GM03348 (cell line): ENCODE measurements at regions not wholly inside any gene's neighbourhood (a gene's known extent, or its start where the extent isn't known, plus 50 kb on each side); places are given as distances from the start of the nearest gene placed in this dataset.
"Not testable (repeated sequence)": the region's sequence is repeated elsewhere in the genome, so short reads cannot be mapped to it uniquely, and the experiment has no call there.

Experiments used
- DNase-seq: peaks from one replicate; pipeline ENCODE4 v3.0.0; 2012; ENCODE audit warnings: low spot score

- DNase-seq = no peak
These were observed 129.5 kb upstream of the ID2 start for GRCh38 chr2:8552293-8552801.

DNA sequence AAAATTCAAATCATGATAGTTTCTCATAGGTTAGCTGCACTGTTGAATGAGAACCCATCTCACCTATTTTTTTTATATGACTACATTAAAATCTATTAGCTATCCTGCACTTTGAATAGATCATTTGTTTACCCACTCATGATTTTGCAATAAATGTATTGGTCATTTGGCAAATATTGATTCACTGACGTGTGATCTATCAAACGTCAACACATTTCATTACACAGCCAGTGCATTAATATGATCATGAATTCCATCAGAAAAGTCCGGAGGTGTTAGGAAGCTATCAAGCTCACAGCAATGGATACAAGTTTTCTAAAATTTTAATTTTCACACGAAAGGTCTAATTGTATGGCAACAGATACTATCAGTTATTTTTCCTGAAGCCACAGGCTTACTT lies 128.2 kb upstream of the ID2 start:
- no peak for DNase-seq

DNA sequence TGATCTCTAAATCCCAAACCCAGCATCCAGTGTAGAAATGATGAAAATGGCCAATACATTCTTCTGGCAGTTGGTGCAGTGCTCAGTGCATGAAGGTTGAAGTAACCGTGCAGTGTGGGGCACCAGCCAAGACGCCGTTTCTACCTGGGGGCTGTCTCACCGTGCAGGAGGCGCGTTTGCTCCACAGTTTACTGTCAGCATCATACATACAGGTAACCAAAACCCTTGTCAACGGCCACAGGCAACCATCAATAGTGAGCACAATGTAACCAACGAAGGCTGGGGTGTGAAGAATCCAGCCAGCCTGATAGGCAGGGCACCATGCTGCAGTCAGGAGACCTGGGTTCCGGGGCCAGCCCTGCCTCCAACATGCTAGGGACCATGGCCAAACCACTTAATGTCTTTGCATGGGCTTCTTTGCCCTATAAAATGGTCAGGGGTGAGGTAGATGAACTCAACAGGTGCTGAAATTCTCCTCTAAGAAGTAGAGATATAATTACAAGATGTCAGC lies 127.5 kb upstream of the ID2 start:
- DNase-seq = no peak

DNA sequence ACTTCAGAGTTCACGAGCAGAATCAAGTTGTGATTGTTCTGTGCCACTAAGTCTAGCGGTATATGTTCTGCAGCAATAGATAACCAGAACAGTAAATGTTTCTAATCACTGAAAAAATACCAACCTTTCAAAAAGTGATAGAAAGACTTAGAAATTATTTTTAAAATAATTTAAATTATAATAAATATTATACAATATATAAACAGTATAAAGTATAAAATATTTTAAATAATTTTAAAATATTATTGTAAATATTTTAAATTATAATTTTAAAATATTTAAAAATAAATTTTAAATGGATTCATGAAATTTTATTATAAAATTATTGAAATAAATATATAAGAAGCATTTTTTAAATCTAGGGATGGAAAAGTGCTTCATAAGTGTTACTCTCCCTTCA lies 126.3 kb upstream of the ID2 start:
- no peak for DNase-seq

DNA sequence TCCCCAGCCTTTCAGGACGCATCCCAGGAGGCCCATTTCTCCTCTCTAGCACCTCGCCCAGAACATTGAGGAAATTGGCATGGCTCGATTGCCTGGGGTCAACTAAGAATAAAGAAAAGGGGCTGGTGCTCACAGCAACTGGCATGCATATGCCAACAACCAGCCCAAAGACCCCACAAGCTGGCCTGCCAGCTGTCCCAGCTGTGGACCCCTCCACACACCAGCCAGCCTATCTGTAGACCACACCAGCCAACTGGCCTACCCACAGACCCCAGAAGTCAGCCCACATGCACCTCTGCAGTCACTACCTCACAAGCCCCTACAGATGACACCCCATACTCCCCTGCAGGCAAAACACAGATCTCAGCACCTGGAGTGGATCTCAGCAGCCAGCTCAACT lies 123.8 kb upstream of the ID2 start:
- no peak for DNase-seq

- no peak for DNase-seq
These were observed 122.9 kb upstream of the ID2 start for GRCh38 chr2:8558956-8559355.

DNA sequence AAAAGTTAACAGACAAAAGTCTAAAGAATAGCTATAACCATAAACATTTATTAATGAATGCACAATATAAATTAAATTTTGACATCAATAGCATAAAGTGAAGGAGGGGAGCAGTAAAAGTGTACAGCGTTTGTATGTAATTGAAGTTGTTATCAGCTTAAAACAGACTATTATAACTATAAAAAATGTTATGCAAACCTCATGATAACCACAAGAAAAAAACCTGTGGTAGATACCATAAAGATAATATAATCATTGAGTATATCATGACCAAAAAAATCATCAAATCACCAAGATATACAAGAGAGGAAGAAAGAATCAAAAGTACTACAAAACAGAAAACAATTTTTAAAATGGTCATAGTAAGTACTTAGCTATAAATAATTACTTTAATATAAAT lies 122.1 kb upstream of the ID2 start:
- DNase-seq = no peak

DNA sequence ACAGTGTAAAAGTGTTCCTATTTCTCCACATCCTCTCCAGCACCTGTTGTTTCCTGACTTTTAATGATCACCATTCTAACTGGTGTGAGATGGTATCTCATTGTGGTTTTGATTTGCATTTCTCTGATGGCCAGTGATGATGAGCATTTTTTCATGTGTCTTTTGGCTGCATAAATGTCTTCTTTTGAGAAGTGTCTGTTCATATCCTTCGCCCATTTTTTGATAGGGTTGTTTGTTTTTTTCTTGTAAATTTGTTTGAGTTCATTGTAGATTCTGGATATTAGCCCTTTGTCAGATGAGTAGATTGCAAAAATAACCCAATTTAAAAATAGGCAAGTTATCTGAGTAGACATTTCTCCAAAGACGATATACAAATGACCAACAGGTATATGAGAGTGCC lies 120.2 kb upstream of the ID2 start:
- DNase-seq = not testable (repeated sequence)

DNA sequence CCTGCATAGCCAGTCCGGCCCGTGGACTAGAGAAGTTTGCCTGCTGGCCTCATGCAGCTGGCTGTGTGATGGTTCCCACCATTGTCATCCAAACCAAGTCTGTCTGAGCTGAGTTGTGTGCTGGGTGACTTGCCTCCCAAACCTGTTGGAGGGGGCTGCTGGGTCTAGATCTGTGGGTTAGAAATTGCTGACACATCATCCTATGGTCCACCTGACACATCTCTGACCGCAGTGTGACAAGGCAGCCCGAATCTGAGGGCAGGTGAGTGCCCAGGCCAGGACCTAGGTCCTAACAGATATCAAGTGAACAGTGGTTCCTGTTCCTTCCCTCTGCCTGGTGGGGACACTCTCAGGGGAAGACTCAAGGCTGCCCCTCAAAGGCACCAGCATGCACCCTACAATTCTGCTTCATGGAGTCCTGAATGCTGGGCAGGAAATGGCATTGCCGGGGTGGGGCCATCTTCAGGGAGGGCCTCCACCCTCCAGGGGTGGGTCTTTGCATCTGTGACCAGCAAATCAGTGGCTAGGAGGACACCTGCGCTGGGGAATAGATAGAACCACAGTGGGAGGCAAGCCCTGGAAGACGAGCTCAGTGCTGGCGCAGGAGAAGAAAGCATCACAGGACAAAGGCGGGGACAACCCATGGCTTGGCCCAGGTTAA lies 117.9 kb upstream of the ID2 start:
- no peak for DNase-seq

DNA sequence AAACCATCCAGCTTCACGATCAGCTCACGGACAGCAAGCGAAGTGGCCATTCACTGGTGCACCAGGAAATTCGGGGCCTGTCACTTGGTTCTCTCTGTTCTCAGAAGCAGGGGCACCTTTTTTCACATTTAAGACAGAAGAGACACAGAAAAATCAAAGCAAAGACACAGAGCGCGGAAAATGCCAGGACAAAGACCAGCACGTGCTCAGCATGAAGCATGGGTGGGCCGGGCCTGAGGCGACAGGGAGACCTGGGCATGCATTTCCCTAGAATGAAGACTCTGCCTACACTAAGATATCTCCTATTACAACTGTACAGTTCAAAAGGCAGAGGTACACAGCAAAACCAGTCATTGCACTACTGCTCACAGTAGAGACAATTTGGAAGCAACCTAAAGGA lies 117.4 kb upstream of the ID2 start:
- DNase-seq = no peak

- DNase-seq = no peak
These were observed 116.3 kb upstream of the ID2 start for GRCh38 chr2:8565399-8566154.

- DNase-seq = no peak
These were observed 115.6 kb upstream of the ID2 start for GRCh38 chr2:8566155-8566670.

GRCh38 chr2:8566774-8567468 lies 114.9 kb upstream of the ID2 start:
- no peak for DNase-seq

DNA sequence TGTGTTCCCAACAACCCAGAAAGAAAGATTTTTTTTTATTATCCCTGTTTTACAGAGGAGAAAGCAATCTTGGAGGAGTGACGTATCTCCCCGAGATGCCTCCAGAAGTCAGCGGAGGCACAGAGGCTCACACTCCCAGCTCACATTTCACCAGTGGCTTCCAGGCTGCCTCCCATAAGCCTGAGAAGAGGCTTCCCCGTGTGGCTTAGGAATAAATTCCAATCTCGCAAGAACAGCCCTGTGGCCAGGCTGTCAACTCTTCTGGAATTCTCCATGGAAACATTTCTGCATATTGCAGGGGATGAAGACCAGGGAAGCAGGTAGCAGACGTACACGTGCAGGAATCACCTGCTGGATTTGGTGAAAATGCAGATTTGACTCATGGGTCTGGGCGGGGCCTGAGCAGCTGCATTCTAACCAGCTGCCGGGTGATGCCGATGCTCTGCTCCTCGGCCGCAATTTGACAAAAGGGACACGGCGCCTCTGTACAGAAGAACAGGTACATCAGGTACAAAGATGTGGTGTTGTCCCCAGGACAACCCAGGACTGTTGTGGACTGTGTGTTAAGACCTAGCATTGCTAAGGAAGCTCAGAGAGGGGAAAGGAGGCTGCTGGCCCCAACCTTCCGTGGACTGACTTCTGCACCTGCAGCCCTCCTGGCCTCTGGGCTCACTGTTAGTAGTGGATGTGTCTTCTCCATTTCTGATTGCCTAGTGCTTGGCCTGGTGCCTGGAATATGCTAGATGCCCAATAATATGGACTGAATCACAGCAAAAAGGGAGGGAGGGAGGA lies 114.2 kb upstream of the ID2 start:
- DNase-seq = no peak

GRCh38 chr2:8568543-8569302 lies 113.1 kb upstream of the ID2 start:
- no peak for DNase-seq

DNA sequence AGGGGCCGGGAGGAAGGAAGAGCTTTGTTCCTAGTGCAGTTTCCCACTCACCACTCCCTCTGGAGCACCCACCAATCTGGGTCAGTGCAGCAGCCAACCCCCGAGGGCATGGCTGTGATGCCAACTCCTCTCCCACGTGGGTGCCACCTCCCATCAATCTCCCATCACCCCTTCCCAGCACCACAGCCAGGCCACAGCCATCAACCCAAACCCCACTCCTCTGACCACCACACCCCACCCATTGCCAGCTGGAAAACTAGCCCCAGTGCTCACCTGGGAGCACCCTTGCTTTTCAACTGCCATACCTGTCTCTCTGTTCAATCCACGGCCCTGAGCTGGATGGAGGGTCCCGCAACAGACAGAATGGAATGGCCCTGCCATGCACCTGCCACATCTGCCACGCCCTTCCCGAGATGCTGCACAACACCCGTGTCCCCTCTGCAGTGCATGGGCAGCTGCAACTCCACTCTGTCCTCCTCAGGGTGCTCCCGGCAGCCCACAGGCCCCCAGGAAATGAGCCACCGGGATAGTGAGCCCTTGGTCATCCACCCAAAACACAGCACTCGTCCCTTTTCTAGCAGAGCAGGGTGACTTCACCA lies 112.4 kb upstream of the ID2 start:
- DNase-seq = no peak

DNA sequence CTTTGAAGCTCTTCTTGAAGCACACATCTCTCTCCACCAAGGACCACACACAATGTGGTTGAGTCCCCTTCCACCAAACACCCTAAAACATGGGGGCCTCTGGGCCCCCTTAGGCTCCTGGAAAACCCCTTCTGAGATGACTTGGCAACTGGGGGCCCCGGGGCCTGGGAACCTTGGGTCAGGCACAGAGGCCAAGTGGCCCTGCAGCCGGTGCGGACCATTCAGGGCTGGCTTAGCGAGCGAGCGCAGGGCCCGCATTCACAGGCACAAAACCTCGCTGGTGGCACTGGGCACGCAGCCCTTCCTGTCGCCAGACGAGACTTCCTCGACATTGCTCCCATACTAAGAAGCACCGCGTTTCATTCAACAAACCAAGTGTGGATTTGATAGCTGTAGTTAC lies 111.2 kb upstream of the ID2 start:
- DNase-seq = no peak

- no peak for DNase-seq
These were observed 110.5 kb upstream of the ID2 start for GRCh38 chr2:8571301-8571791.

DNA sequence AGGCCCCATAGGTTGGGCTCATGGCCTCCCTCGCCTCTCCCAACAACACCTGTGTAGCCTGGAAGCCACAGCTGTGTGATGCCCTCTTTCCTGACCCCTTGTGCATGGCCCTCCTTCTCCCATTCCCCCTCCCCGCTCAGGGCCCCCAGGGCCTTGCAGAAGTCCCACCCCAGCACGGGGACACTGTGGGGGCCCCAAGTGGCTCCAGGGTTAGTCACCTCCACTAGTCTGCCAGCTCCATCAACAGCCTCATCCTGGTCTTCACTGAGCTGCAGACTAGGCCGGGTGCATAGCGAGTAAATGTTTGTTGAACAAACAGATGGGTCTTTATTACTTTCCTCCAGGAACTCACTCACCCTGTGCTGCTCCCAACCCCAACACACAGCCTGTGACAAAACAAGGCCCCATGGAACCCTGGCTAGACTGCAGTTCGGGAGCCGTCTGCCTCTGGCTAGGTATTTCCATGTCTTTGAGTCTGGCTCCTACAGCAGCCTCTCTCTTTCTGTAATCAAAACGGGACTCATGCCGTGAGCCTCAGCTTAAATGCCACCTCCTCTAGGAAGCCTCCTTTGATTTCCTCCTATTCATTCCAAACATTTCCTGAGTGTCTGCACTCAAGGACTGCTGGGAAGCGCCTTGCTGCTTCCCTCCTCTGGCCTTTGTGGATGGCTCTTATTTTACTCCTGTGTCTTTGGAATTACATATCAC lies 109.9 kb upstream of the ID2 start:
- DNase-seq = no peak

GRCh38 chr2:8572712-8573233 lies 109.1 kb upstream of the ID2 start:
- no peak for DNase-seq
